GM19397 (cell line): ENCODE measurements at regions not wholly inside any gene's neighbourhood (a gene's known extent, or its start where the extent isn't known, plus 50 kb on each side); places are given as distances from the start of the nearest gene placed in this dataset.

Experiments
- ATAC-seq: cut with Tn5 transposase; IDR thresholded peaks from one replicate; pipeline ENCODE4 v1.9.1; 2021; ENCODE audit warnings: mild to moderate bottlenecking, moderate library complexity; ENCODE audit not compliant: unreplicated experiment

DNA sequence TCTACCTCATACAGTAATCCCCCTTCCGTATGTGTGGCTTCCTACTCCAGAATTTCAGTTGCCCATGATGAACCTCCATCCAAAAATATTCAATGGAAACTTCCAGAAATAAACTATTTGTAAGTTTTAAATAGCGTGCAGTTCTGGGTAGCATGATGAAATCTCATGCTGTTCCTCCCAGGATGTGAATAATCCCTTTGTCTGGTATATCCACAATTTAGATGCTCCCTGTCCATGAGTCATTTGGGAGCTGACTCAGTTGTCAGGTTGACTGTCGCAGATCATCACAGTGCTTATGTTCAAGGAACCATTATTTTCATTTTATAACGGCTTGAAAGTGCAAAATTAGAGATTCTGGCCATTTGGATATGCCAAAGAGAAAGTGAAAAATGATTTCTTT is 290.1 kb upstream of the CDH9 start:
- ATAC-seq: no peak

DNA sequence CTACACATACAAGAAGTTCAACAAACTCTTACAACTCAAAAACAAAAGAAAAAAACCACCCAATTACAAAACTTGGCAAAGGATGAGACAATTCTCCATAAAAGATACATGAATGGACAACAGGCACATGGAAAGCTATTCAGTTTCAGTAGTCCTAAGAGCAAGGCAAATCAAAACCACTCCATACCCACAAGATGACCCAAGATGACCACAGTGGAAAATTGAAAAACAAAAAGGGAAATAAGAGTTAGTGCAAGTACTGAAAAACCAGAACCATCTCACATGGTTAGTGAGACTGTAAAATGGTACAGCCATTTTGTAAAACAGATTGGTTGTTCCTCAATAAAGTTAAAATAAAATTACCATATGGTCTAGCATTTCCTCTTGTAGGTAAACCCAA is 287.1 kb upstream of the CDH9 start:
- no peak for ATAC-seq

- ATAC-seq: no peak
These were observed 280.3 kb upstream of the CDH9 start for GRCh38 chr5:27318701-27319100.

DNA sequence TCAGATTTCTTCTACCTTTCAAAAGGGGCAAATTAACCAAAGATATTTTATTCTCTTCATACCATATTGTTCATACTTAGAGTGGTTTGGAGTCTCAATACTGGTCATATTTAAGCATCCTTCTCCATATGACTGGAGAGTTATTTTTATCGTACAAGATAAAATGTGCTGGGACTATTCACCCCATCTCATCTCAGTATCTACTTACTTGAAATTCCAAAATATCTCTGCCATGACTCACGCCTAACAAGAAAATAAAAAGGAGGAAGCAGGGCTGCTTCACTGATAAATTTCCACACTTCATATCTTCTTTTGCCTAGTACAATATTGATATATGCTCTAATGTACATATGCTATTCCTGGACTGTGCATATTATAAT is 277.9 kb upstream of the CDH9 start:
- no peak for ATAC-seq

DNA sequence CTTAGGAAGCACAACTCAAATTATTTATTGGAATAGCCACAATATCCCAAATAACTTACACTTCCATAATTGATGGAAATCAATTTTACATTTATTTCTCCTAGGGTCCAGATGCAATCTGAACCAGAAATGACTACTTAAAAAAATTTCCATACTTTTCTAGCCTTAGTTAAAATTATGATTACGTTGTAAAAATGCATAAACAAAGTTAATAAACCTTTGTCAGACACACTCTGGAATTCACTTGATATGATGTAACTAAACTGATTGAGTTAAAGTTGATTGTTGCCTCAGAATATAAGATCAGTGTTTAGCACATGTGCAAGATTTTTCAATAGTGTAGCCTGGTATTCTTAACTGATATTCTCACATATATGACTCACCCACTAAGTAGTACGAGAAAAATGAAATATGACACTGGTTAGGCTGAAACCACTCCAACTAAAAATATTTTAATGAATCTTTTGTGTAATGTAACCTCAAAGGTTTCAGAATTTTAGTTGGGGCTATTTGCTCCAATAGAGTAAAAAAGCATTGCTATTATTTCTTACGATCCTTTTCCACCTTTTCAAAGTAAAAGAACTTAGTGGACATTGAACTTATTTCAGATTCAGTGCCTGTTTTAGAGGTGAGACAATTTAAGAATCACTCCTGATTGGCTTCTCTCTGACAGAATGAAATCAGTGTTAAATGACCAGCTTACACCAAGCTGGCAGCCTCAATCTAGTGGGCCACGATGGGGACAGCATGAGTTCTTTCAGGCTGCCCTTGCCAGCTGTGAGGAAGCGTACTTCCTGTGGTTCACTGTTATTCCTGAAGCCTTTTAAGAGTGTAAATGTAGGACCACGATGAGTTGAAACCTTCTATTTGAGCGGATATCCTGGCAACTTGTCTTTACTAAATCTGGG is 277.2 kb upstream of the CDH9 start:
- ATAC-seq: no peak

DNA sequence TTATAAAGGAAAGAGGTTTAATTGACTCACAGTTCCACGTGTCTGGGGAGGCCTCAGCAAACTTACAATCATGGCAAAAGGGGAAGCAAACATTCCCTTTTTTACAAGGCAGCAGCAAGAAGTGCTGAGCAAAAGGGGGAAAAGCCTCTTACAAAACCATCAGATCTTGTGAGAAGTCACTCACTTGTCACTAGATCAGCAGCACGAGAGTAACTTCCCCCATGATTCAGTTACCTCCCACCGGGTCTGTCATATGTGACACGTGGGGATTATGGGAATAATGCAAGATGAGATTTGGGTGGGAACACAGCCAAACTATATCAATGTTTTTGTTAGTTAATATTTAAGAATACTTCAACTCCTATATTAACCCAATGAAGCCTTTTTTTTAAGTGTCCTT is 275.2 kb upstream of the CDH9 start:
- ATAC-seq: no peak

DNA sequence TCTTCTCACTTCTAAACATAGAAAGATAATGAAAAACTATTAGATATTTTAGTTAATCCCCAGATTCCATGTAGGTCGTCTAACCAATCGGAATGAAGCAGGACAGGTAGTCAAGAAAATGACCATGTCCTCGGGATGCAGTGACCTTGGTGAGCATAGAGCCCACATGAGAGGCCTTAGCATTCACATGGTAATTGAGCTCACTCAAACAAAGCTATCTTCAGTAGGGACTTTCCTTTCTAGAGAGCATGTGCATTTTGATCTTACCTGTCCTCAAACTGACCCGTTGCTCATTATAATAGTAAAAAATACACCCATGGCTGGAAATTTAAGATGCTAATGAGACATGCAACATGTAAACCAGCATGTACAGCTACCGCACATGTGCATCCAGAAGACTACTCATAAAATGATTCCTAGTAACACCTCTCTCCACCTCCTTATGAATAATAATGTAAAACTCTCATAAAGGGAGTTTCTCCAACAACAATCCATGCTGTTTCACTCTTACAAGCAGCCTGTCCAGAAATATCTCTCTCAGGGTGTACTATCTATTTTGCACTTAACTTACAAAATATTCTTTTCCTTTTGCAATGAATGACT is 274.0 kb upstream of the CDH9 start:
- no peak for ATAC-seq

DNA sequence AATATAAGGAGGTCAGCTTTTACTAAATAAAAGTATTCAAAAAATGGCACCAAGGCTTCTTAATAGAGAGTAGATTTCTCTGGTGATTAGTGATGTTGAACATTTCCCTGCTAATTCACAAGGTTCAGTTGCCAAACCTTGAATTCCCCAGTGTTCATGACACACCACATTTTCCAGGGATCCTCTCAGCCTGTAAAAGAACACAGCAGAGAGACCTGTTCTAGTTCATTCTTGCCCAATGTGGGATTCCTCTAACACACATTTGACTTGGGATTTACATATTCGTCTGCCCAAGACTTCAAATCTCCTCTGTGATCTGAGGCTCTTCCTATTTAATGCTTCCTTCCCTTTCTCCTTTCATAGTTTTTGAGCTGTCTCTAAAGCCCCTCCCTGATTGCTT is 273.2 kb upstream of the CDH9 start:
- no peak for ATAC-seq

DNA sequence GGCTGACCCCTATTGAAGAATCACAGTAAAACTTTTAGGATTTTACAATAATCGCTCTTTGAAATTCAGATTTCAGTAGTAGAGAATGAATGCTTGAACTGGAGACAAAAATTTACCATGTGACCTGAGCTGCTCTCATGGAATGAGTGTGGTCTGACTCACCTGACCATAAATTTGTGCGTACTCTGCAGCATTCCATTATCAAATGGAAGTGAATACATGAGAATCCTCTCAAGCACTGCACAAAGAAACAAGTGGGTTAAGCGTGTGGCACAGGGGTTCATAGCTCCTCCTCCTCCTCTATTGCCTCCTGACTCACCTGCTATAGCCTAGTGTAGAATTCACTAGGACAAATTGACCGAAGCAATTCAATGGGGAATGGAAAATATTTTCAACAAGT is 269.8 kb upstream of the CDH9 start:
- no peak for ATAC-seq

DNA sequence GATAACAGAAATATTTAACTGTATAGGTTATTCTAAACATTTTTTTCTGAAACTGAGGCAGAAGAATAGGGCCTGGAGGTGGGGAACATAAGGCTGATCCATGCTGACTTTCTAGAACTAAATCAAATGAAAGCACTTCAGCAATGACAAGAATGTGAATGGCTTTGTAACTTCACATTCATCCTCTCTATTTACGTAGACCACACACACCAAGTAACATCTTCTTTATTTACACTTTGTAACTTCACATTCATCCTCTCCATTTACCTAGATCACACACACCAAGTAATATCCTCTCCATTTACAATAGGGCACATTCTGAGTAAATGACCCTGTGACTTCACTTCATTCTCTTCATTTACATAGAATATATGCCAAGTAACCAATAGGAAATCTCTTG is 251.8 kb upstream of the CDH9 start:
- ATAC-seq: no peak

DNA sequence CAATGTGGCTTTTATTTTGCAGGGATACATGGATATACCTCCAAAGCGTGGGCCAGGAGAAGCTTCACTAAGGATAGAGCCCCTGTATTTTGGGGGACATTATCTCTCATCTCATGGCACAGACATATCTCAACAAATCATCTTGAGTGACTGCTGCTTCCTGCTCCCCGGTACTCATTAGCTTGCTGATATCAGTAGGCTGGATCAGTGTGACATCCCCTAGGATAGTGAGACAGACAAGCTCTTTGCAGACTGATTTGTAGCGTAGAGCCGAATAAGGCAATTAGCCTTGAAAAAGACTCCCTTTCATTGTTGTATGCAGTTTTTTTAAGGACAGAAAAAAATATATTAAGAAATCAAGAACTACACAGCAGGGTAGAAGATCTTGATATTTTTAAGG is 237.7 kb upstream of the CDH9 start:
- ATAC-seq: no peak

DNA sequence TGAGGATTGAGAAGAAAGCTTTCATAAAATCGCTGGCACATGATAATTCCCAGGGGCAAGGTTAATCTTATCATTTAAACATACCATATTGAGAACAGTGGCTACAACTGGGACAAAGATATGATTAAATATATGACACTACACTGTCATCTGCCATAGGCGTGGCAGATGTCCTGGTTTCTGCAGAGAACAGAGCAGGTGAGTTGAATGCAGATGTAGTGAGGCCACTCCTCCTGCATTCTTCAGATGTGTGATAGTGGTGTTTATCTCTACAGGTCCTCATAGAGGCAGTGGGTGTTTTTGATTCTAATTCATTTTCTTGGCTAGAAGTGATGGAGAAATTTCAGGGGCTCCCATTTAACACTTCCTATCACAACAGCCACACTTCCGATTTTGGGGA is 237.0 kb upstream of the CDH9 start:
- ATAC-seq: no peak

DNA sequence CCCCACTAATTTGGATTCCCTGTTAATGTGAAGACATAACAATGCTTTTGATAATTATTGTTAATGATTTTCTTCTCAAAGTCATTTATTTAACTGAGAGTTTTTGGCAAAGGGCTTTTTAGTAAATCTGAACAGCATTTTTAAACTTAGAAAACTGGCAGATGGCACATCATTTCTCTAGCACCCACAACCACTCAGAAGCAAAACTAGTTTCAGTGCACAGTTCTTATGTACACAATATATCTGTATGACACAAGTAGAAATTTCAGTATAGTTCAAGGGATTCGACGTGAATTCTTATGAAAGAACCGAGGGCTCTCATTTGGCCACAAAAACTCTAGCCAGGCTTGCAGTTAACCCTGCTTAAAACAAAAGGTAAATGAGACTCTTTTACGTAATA is 231.4 kb upstream of the CDH9 start:
- ATAC-seq: no peak

- no peak for ATAC-seq
These were observed 228.9 kb upstream of the CDH9 start for GRCh38 chr5:27267209-27267824.

DNA sequence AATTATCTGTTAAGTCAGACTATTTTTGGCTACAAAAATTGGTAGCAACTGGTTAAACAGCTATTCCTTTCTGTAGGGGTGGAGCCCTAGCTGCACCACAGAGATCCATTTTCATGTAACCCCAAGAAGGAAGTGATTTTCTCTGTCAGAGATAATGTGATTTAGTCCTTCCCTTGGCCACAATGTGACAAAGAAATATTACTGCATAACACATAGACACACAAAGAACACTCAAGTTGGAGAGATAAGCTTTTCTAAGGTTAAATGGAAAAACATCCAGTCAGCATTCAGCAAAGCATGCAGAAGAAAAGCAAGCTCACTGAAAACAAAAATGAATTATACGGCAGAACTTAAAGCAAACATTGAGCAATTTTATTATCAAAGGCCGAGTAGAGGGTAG is 227.8 kb upstream of the CDH9 start:
- ATAC-seq: no peak

DNA sequence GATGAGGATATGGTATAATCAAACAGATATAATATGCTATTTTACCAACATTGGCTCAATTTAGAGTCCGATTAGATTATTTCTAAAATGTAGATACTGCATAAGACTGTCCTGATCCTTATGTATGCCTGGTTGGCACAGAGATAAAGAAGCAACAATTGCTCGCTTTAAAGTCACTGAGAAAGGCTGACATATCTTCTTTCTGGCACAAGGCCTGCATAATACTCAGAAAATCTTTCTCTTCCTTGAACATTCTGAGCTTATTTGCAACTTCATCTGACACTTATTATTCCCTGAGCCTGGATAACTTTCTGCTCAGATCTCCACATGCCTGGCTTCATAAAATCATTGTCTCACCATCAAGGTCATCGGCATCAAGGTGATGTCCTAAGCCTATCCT is 219.3 kb upstream of the CDH9 start:
- ATAC-seq: no peak

DNA sequence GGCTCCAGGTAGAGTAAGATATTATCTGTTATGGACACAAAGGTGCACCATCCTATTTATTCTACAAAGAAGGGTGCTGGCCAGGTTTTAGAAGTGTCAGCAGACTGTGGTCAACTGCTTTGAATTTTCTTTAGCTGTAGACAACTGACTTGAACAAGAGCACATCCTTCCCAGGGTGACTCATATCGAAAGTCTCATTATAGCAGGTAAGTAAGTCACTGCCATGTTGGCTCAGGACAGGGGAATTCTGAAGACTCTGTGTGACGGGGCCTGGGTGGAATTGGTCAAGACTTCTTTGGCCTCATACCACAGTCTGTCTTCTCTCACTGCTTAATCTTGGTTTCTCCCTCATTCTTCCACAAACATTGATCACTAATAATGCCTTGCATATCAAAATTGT is 214.5 kb upstream of the CDH9 start:
- no peak for ATAC-seq

DNA sequence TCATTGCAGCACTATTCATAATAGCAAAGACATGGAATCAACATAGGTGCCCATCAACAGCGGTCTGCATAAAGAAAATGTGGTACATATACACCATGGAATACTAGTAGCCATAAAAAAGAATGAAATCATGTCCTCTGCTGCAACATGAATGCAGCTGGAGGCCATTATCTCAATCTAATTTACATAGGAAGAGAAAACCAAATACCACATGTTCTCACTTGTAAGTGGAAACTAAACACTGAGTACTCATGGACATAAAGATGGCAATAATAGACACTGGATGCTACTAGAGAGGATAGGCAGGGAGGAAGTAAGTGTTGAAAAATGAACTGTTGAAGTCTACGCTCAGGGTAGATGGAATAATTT is 203.9 kb upstream of the CDH9 start:
- no peak for ATAC-seq

GRCh38 chr5:27241564-27242257 is 203.3 kb upstream of the CDH9 start:
- ATAC-seq: no peak

GRCh38 chr5:27240791-27241190 is 202.4 kb upstream of the CDH9 start:
- ATAC-seq: no peak

- no peak for ATAC-seq
These were observed 196.5 kb upstream of the CDH9 start for GRCh38 chr5:27234916-27235315.

- ATAC-seq: no peak
These were observed 183.0 kb upstream of the CDH9 start for GRCh38 chr5:27221410-27221809.
